Parathyroid adenoma (tissue), 2 donors: ENCODE measurements at regions not wholly inside any gene's neighbourhood (a gene's known extent, or its start where the extent isn't known, plus 50 kb on each side); places are given as distances from the start of the nearest gene placed in this dataset.

Experiments used
- H2AFZ ChIP-seq: fragments of 300-600 bp; sonication (generic); one replicate; pipeline ENCODE4 v1.7.0; 2017; ENCODE audit warnings: antibody characterized with exemption, mild to moderate bottlenecking
- H3K27ac ChIP-seq: fragments of 300-600 bp; sonication (generic); one replicate; pipeline ENCODE4 v1.7.0; 2017
- H3K27me3 ChIP-seq: fragments of 300-600 bp; sonication (generic); one replicate; pipeline ENCODE4 v1.7.0; 2017; ENCODE audit warnings: low read length; ENCODE audit not compliant: control insufficient read depth, insufficient read depth
- H3K36me3 ChIP-seq: fragments of 300-600 bp; sonication (generic); one replicate; pipeline ENCODE4 v1.7.0; 2017; ENCODE audit warnings: low read length; ENCODE audit not compliant: control insufficient read depth, insufficient read depth
- H3K4me1 ChIP-seq: fragments of 300-600 bp; sonication (generic); one replicate; pipeline ENCODE4 v1.7.0; 2017; ENCODE audit warnings: control low read depth
- H3K4me2 ChIP-seq: fragments of 300-600 bp; sonication (generic); one replicate; pipeline ENCODE4 v1.7.0; 2017; ENCODE audit warnings: low read length
- H3K4me3 ChIP-seq: fragments of 300-600 bp; sonication (generic); one replicate; pipeline ENCODE4 v1.7.0; 2017; ENCODE audit warnings: low read depth, low read length
- H3K79me2 ChIP-seq: fragments of 300-600 bp; sonication (generic); one replicate; pipeline ENCODE4 v1.7.0; 2017; ENCODE audit warnings: control low read depth
- H3K9ac ChIP-seq: fragments of 300-600 bp; sonication (generic); one replicate; pipeline ENCODE4 v1.7.0; 2017; ENCODE audit warnings: mild to moderate bottlenecking
- H3K9me3 ChIP-seq: fragments of 300-600 bp; sonication (generic); one replicate; pipeline ENCODE4 v1.7.0; 2017; ENCODE audit warnings: low read length; ENCODE audit not compliant: control insufficient read depth
- CTCF ChIP-seq: fragments of 300-600 bp; sonication (generic); IDR thresholded peaks from one replicate; pipeline ENCODE4 v1.7.0; 2017; ENCODE audit warnings: antibody characterized with exemption, mild to moderate bottlenecking
- donor health status: primary hyperparathyroidism.

DNA sequence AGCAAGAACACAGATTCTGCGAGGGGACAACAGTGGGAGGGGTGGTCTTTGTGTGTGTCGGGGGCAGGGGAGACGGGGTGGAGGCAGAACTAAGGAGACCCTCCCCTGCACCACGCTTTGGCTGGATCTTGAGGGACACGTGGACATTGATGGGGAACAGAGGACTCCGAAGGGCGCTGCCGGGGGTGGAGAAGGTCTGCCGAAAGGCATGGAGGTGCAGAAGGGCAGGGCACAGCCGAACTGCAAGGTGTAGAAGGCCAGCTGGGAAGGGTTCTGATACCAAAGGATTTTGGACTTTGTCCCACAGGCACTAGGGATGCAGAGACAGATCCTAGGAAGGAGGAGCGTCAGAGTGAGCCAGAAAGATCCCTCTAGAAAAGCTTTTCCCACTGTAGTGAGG is 107.7 kb upstream of the SYT13 start:
- Histone ChIP-seq H3K27ac (no peak overlapping the region), H3K4me2 (no peak overlapping the region), H3K36me3 (no peaks in the 10 kb centered on the region), H2AFZ (no peak overlapping the region), H3K27me3 (no peaks in the 10 kb centered on the region), H3K79me2 (no peaks in the 10 kb centered on the region), H3K9ac (no peak overlapping the region), H3K4me3 (no peak overlapping the region), H3K9me3 (no peaks in the 10 kb centered on the region), H3K4me1 (no peaks in the 10 kb centered on the region)
- no peak for TF ChIP-seq CTCF

GRCh38 chr11:45393334-45393733 is 107.2 kb upstream of the SYT13 start:
- Histone ChIP-seq H3K9ac (no peak overlapping the region), H3K79me2 (no peaks in the 10 kb centered on the region), H2AFZ (no peak overlapping the region), H3K36me3 (no peaks in the 10 kb centered on the region), H3K27ac (no peak overlapping the region), H3K9me3 (no peaks in the 10 kb centered on the region), H3K4me2 (no peak overlapping the region), H3K4me1 (no peaks in the 10 kb centered on the region), H3K27me3 (no peaks in the 10 kb centered on the region), H3K4me3 (no peak overlapping the region)
- TF ChIP-seq CTCF = no peak

- H3K27me3 ChIP-seq = no peaks in the 10 kb centered on the region
- no peaks in the 10 kb centered on the region for H3K36me3 ChIP-seq
- no peaks in the 10 kb centered on the region for H3K79me2 ChIP-seq
- no peak overlapping the region for H3K4me3 ChIP-seq
- no peak overlapping the region for H3K9ac ChIP-seq
- H3K4me2 ChIP-seq = no peak overlapping the region
- no peaks in the 10 kb centered on the region for H3K9me3 ChIP-seq
- TF ChIP-seq CTCF = no peak
- H3K27ac ChIP-seq = no peak overlapping the region
- no peaks in the 10 kb centered on the region for H3K4me1 ChIP-seq
- H2AFZ ChIP-seq = no peak overlapping the region
Observed at GRCh38 chr11:45392591-45393091, 106.5 kb upstream of the SYT13 start.

- no peak overlapping the region for H2AFZ ChIP-seq
- no peak for TF ChIP-seq CTCF
- H3K9ac ChIP-seq = no peak overlapping the region
- no peak overlapping the region for H3K4me3 ChIP-seq
- no peak overlapping the region for H3K4me2 ChIP-seq
- no peaks in the 10 kb centered on the region for H3K9me3 ChIP-seq
- no peaks in the 10 kb centered on the region for H3K36me3 ChIP-seq
- H3K27ac ChIP-seq = no peak overlapping the region
- no peaks in the 10 kb centered on the region for H3K4me1 ChIP-seq
- no peaks in the 10 kb centered on the region for H3K79me2 ChIP-seq
- H3K27me3 ChIP-seq = no peaks in the 10 kb centered on the region
Observed at GRCh38 chr11:45392154-45392553, 106.0 kb upstream of the SYT13 start.

DNA sequence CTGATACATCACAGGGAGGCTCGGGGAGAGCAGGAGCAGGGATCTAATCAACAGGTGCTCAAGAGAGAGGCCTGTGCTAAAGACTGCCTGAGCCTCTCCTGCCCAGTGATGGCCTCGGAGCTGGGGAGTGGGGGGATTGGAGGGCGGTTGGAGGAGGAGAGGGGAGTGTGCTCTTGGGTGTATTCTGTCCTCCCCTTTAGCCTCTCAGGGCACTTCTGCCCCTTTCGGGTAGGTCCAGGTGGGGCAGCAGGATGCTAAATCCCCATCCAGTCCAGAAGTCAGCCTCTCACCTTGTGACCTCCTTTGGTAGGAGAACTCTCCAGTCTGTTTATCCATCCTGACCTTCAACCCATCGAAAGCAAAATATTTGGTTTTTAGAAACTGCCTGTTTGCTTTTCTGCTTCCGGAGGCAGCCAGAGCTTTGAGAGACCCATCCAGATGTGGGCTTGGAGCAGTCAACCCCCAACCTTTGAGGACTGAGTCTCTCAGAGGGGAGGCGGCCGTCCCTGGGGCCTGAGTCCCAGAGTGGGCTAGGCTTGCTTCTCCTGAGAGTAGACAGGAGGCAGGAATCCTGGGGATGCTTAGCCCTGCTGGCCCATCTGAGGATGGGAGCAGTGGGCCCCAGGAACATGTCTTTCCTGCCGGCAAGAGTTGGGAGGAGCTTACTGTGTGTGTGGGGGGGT is 105.2 kb upstream of the SYT13 start:
- no peaks in the 10 kb centered on the region for H3K9me3 ChIP-seq
- TF ChIP-seq CTCF = no peak
- no peaks in the 10 kb centered on the region for H3K27me3 ChIP-seq
- no peaks in the 10 kb centered on the region for H3K79me2 ChIP-seq
- H2AFZ ChIP-seq = no peak overlapping the region
- no peak overlapping the region for H3K4me3 ChIP-seq
- no peaks in the 10 kb centered on the region for H3K36me3 ChIP-seq
- no peak overlapping the region for H3K9ac ChIP-seq
- H3K27ac ChIP-seq = no peak overlapping the region
- no peaks in the 10 kb centered on the region for H3K4me1 ChIP-seq
- no peak overlapping the region for H3K4me2 ChIP-seq
